ENCODE measurements at regions not wholly inside any gene's neighbourhood (a gene's known extent, or its start where the extent isn't known, plus 50 kb on each side); places are given as distances from the start of the nearest gene placed in this dataset.

GRCh38 chr5:16013334-16014065 lies 166.1 kb downstream of the MARCHF11 start:
- in situ Hi-C loops (cut with HindIII; ENCODE audit: low sequenced_read_pairs) = no loop called here

GRCh38 chr5:16009256-16009655 lies 170.3 kb downstream of the MARCHF11 start:
- in situ Hi-C loops (cut with HindIII; ENCODE audit: low sequenced_read_pairs) = no loop called here

GRCh38 chr5:16007750-16008415 lies 171.7 kb downstream of the MARCHF11 start:
- in situ Hi-C loops (cut with HindIII; ENCODE audit: low sequenced_read_pairs) = no loop called here

GRCh38 chr5:16005225-16005624 lies 174.4 kb downstream of the MARCHF11 start:
- in situ Hi-C loops (cut with HindIII; ENCODE audit: low sequenced_read_pairs) = no loop called here

- in situ Hi-C loops (cut with HindIII; ENCODE audit: low sequenced_read_pairs) = no loop called here
Observed at GRCh38 chr5:16000056-16000455, 179.5 kb downstream of the MARCHF11 start.

GRCh38 chr5:15995341-15996052 lies 184.1 kb downstream of the MARCHF11 start:
- in situ Hi-C loops (cut with HindIII; ENCODE audit: low sequenced_read_pairs) = loop anchor here (5.0 to 25.0 kb wide), 3 partner anchors 508 to 893 kb away; no protein-coding TSS in a partner anchor

GRCh38 chr5:15993919-15994318 lies 185.7 kb downstream of the MARCHF11 start:
- in situ Hi-C loops (cut with HindIII; ENCODE audit: low sequenced_read_pairs) = loop anchor here (25.0 kb wide), 2 partner anchors 507 to 782 kb away; no protein-coding TSS in a partner anchor

- in situ Hi-C loops (cut with HindIII; ENCODE audit: low sequenced_read_pairs) = loop anchor here (25.0 kb wide), 2 partner anchors 506 to 781 kb away; no protein-coding TSS in a partner anchor
Observed at GRCh38 chr5:15993334-15993733, 186.3 kb downstream of the MARCHF11 start.

GRCh38 chr5:15992918-15993317 lies 186.7 kb downstream of the MARCHF11 start:
- in situ Hi-C loops (cut with HindIII; ENCODE audit: low sequenced_read_pairs) = loop anchor here (25.0 kb wide), 2 partner anchors 506 to 781 kb away; no protein-coding TSS in a partner anchor

GRCh38 chr5:15991586-15991985 lies 188.0 kb downstream of the MARCHF11 start:
- in situ Hi-C loops (cut with HindIII; ENCODE audit: low sequenced_read_pairs) = loop anchor here (25.0 kb wide), 2 partner anchors 504 to 779 kb away; no protein-coding TSS in a partner anchor

Measured in endothelial cell of hepatic sinusoid (primary cell).